ENCODE measurements at regions not wholly inside any gene's neighbourhood (a gene's known extent, or its start where the extent isn't known, plus 50 kb on each side); places are given as distances from the start of the nearest gene placed in this dataset.
"Not testable (repeated sequence)": the region's sequence is repeated elsewhere in the genome, so short reads cannot be mapped to it uniquely, and the experiment has no call there.

GRCh38 chr10:4645836-4646235 lies 180.2 kb upstream of the AKR1E2 start:
- DNase-seq (ENCODE audit: low read depth in 4 of 4, low spot score in 3 of 4): no peak

GRCh38 chr10:4643471-4643870 lies 182.5 kb upstream of the AKR1E2 start:
- no peak for DNase-seq (ENCODE audit: low read depth in 4 of 4, low spot score in 3 of 4)

- DNase-seq (ENCODE audit: low read depth in 4 of 4, low spot score in 3 of 4): no peak
These were observed 186.0 kb upstream of the AKR1E2 start for GRCh38 chr10:4639960-4640359.

GRCh38 chr10:4638099-4638498 lies 187.9 kb upstream of the AKR1E2 start:
- DNase-seq (ENCODE audit: low read depth in 4 of 4, low spot score in 3 of 4): no peak

- DNase-seq (ENCODE audit: low read depth in 4 of 4, low spot score in 3 of 4): no peak
These were observed 188.3 kb upstream of the AKR1E2 start for GRCh38 chr10:4637657-4638056.

- no peak for DNase-seq (ENCODE audit: low read depth in 4 of 4, low spot score in 3 of 4)
These were observed 190.1 kb upstream of the AKR1E2 start for GRCh38 chr10:4635883-4636282.

- DNase-seq (ENCODE audit: low read depth in 4 of 4, low spot score in 3 of 4): no peak
These were observed 190.6 kb upstream of the AKR1E2 start for GRCh38 chr10:4635388-4635787.

- DNase-seq (ENCODE audit: low read depth in 4 of 4, low spot score in 3 of 4): no peak
These were observed 192.2 kb upstream of the AKR1E2 start for GRCh38 chr10:4633776-4634175.

- DNase-seq (ENCODE audit: low read depth in 4 of 4, low spot score in 3 of 4): no peak
These were observed 192.8 kb upstream of the AKR1E2 start for GRCh38 chr10:4633186-4633585.

- no peak for DNase-seq (ENCODE audit: low read depth in 4 of 4, low spot score in 3 of 4)
These were observed 193.2 kb upstream of the AKR1E2 start for GRCh38 chr10:4632757-4633156.

GRCh38 chr10:4626919-4627318 lies 199.1 kb upstream of the AKR1E2 start:
- DNase-seq (ENCODE audit: low read depth in 4 of 4, low spot score in 3 of 4): no peak

GRCh38 chr10:4623757-4624420 lies 202.1 kb upstream of the AKR1E2 start:
- DNase-seq (ENCODE audit: low read depth in 4 of 4, low spot score in 3 of 4): no peak

GRCh38 chr10:4623200-4623599 lies 202.8 kb upstream of the AKR1E2 start:
- no peak for DNase-seq (ENCODE audit: low read depth in 4 of 4, low spot score in 3 of 4)

- DNase-seq (ENCODE audit: low read depth in 4 of 4, low spot score in 3 of 4): no peak
These were observed 203.6 kb upstream of the AKR1E2 start for GRCh38 chr10:4622384-4622783.

- DNase-seq (ENCODE audit: low read depth in 4 of 4, low spot score in 3 of 4): no peak
These were observed 208.4 kb upstream of the AKR1E2 start for GRCh38 chr10:4617589-4617988.

- DNase-seq (ENCODE audit: low read depth in 4 of 4, low spot score in 3 of 4): no peak
These were observed 211.0 kb upstream of the AKR1E2 start for GRCh38 chr10:4615042-4615441.

- no peak for DNase-seq (ENCODE audit: low read depth in 4 of 4, low spot score in 3 of 4)
These were observed 216.8 kb upstream of the AKR1E2 start for GRCh38 chr10:4609251-4609650.

- no peak for DNase-seq (ENCODE audit: low read depth in 4 of 4, low spot score in 3 of 4)
These were observed 218.3 kb upstream of the AKR1E2 start for GRCh38 chr10:4607681-4608080.

- no peak for DNase-seq (ENCODE audit: low read depth in 4 of 4, low spot score in 3 of 4)
These were observed 219.0 kb upstream of the AKR1E2 start for GRCh38 chr10:4606856-4607636.

- DNase-seq (ENCODE audit: low read depth in 4 of 4, low spot score in 3 of 4): no peak
These were observed 223.1 kb upstream of the AKR1E2 start for GRCh38 chr10:4602764-4603491.

- DNase-seq (ENCODE audit: low read depth in 4 of 4, low spot score in 3 of 4): no peak
These were observed 226.5 kb upstream of the AKR1E2 start for GRCh38 chr10:4599471-4599870.

GRCh38 chr10:4597898-4598297 lies 228.1 kb upstream of the AKR1E2 start:
- DNase-seq (ENCODE audit: low read depth in 4 of 4, low spot score in 3 of 4): not testable (repeated sequence)
